Hematopoietic multipotent progenitor cell treated with erythropoietin and hydrocortisone succinate and interleukin-3 and kit ligand, for 15 days (in vitro differentiated cells): ENCODE measurements at regions not wholly inside any gene's neighbourhood (a gene's known extent, or its start where the extent isn't known, plus 50 kb on each side); places are given as distances from the start of the nearest gene placed in this dataset.

Experiments used
- DNase-seq: peaks from one replicate; pipeline ENCODE4 v3.0.0-alpha.2; 2015; ENCODE audit warnings: low spot score

DNA sequence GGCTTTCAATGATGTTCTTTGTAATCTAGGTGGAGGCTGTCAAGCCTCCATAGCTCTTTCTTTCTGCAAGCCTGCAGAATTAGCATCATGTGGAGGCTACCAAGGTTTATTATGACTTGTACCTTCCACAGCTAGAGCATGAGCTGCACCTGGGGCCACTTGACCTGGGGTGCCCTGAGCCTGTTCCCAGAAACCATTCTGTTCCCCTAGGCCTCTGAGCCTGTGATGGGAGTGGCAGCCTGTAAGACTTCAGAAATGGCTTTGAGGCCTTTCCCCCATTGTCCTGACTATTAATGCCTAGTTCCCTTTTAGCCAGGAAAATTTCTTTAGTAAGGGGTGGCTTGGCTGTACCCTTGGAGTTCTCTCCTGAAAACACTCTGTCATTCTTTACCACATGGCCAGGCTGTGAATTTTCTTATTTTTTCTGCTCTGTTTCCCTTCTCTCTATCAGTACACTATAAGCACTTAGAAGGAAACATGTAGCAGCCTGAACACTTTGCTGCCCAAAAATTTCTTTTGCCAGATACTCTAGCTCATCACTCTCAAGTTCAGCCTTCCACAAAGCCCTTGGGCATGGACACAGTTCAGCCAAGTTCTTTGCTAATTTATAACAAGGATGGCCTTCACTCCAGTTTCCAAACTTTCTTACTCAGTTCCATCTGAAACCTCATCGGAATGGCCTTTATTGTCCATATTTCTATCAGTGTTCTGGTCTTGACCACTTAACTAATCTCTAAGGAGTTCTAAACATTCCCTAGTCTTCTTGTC lies 61.4 kb upstream of the NR3C1 start:
- no peak for DNase-seq

- DNase-seq = no peak
Observed at GRCh38 chr5:143462431-143462830, 58.9 kb upstream of the NR3C1 start.

GRCh38 chr5:143459433-143459832 lies 55.9 kb upstream of the NR3C1 start:
- DNase-seq = no peak

- DNase-seq = no peak
Observed at GRCh38 chr5:143456952-143457547, 53.6 kb upstream of the NR3C1 start.

DNA sequence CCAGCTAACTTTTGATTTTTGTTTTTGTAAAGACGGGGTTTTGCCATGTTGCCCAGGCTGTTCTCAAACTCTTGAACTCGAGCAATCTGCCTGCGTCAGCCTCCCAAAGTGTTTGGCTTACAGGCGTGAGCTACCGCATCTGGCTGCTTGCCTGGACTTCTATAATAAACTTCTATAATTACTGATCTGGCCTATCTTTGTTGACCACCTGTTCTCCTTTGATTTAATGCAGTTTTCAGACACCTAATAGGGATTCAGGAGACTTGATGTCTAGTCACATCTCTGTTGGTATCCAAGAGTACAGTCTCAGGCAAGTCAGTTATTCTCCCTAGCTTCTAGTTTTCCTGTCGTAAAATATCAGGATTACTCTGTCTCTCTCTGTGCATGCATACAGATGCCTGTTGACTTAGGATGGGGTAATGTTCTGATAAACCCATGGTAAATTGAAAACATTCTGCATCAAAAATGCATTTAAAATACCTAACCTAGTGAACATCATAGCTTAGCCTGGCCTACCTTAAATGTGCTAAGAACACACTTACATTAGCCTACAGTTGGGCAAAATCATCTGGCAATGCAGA lies 51.5 kb upstream of the NR3C1 start:
- DNase-seq = no peak

GRCh38 chr5:143453720-143454119 lies 50.2 kb upstream of the NR3C1 start:
- no peak for DNase-seq
